ENCODE measurements at regions not wholly inside any gene's neighbourhood (a gene's known extent, or its start where the extent isn't known, plus 50 kb on each side); places are given as distances from the start of the nearest gene placed in this dataset.
"Not testable (repeated sequence)": the region's sequence is repeated elsewhere in the genome, so short reads cannot be mapped to it uniquely, and the experiment has no call there.

DNA sequence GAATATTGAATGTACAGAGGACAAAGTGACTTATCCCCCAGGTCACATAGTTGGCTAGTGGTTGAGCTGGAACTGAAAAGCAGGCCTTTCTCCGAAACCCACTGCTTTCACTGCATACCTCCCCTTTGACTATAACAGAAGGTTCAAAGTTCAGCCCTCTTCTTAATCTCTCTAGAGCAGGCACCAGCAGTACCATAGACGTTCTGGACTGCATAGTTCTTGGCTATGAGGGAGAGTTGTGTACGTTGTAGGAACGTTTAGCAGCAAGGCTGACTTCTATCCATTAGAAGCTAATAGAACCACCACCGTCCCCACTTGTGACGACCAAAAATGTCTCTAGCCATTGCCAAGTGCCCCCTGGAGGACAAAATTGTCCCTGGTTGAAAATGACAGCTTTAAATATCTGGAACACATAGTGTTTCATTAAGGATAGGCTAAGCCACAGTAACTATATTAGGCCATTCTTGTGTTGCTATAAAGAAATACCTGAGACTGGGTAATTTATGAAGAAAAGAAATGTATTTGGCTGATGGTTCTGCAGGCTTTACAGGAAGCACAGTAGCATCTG lies 123.8 kb upstream of the MTHFD1L start:
- no peak for DNase-seq

GRCh38 chr6:150744522-150745260 lies 120.8 kb upstream of the MTHFD1L start:
- no peak for DNase-seq

DNA sequence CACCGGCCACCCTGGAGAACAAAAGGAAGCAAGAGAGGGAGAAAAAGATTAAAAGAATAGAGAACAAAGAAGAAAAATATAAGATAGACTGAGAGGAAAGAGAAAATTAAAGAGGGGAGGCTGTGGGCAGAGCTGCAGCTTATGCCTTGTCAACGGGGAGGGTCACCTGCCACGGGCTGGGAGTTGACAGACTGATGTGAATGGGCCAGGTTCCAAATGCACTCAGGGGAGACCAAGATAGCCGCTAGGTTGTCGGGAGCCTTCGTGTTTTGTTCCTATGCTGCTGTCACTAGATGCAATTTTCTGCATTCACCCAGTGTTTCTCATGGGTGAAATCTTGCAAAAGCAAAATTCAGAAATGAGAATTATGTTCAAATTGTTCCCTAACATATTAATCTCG lies 119.6 kb upstream of the MTHFD1L start:
- DNase-seq, result no peak

- DNase-seq, result no peak
These were observed 118.3 kb upstream of the MTHFD1L start for GRCh38 chr6:150747155-150747554.

- DNase-seq, result no peak
These were observed 116.3 kb upstream of the MTHFD1L start for GRCh38 chr6:150749091-150749670.

GRCh38 chr6:150751296-150751695 lies 114.2 kb upstream of the MTHFD1L start:
- no peak for DNase-seq

- DNase-seq, result no peak
These were observed 113.1 kb upstream of the MTHFD1L start for GRCh38 chr6:150752409-150752808.

- DNase-seq, result no peak
These were observed 112.0 kb upstream of the MTHFD1L start for GRCh38 chr6:150753371-150754064.

DNA sequence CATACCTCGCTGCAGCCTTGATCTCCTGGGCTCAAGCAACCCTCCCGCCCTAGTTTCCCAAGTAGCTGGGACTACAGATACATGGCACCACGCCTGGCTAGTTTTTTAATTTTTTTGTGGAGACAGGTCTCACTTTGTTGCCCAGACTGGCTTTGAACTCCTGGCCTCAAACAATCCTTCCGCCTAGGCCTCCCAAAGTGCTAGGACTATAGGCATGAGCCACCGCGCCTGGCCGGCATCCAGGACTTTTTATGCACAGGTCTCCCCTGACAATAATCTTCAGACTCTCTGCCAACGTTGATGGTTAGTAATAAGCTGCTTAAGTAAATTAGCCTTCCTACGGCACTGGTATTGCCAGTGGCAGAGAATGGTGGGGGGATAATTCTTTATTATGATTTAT lies 110.5 kb upstream of the MTHFD1L start:
- DNase-seq, result no peak

DNA sequence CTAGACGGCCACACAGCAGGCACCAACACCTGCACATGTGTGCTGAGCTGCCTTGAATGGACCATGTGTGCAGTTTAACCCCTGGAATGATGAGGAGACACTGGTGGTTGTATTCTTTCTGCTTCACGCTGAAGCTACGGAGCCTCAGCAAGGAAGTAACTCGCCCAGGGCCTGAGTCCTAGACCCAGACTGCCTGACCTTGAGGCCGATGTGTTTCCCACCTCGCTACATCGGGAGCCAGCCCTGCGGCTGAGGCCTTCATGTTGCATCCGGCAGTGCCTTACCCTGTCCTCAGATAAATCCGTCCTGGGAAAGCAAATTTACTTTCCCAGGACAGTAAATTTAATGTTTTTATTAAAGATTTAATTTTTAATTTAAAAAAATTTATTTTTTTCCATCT lies 110.0 kb upstream of the MTHFD1L start:
- no peak for DNase-seq

GRCh38 chr6:150756173-150756572 lies 109.3 kb upstream of the MTHFD1L start:
- DNase-seq, result no peak

DNA sequence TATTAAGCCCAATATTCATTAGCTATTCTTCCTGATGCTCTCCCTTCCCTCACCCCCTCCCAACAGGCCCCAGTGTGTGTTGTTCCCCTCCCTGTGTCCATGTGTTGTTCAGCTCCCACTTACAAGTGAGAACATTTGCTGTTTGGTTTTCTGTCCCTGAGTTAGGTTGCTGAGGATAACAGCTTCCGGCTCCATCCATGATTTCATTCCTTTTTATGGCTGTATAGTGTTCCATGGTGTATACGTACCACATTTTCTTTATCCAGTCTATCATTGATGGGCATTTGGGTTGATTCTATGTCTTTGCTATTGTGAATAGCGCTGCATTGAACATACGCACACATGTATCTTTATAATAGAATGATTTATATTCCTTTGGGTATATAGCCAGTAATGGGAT lies 107.7 kb upstream of the MTHFD1L start:
- DNase-seq, result not testable (repeated sequence)

GRCh38 chr6:150759483-150759882 lies 106.0 kb upstream of the MTHFD1L start:
- DNase-seq, result no peak

- no peak for DNase-seq
These were observed 103.7 kb upstream of the MTHFD1L start for GRCh38 chr6:150761771-150762170.

DNA sequence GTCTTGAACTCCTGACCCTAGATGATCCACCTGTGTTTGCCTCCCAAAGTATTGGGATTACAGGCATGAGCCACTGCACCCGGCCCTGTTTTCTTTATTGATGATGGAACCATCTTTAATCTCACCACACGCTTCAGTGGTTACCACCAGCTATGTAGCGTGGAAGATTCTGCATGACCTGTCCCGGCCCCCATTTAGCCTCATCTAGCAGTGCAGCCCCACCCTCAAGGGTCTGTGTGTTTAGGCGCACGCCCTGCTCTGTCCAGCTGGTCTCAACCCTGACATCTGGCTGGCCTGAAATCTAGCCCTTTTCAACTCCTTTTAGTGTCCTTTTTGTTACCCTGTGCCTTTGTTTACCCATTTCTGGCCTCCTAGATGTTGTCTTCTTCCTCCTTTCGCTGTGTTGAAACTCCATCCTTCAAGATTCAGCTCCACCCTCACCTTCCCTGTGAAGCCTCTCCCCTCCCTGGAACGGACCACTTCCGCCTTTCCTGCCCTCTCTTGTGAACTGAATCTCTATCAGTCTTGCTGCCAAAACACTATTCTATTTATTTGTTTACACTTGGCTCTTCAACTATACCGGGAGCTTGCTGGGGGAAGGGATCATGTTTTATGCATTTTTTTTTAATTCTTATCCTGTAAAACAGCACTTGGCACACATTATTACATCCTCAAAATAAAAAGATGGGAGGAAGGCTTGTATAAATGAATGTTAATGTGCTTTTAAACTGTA lies 101.0 kb upstream of the MTHFD1L start:
- DNase-seq, result no peak

DNA sequence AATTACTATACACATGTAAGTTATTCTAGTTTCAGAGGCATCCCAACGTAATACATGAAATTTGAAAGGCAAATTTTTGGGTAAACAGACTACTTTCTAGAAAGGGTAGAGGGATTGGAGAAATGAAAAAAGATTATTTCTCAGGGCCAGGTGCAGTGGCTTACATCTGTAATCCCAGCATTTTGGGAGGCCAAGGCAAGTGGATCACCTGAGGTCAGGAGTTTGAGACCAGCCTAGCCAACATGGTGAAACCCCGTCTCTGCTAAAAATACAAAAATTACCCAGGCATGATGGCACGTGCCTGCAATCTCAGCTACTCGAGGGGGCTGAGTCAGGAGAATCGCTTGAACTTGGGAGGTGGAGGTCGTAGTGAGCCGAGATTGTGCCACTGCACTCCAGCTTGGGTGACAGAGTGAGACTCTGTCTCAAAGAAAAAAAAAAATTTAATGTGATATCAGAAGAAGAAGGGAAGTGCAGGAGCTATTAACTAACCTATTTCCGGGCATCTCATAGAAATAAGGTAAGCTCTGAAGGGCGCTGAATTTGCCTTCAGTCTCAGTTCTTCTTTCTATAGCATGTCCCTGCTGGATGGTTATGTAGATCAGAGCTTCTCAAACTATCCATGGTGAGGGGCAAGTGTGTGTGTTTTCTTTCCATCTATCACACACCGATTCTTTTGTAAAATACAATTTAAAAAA lies 100.3 kb upstream of the MTHFD1L start:
- DNase-seq, result no peak

DNA sequence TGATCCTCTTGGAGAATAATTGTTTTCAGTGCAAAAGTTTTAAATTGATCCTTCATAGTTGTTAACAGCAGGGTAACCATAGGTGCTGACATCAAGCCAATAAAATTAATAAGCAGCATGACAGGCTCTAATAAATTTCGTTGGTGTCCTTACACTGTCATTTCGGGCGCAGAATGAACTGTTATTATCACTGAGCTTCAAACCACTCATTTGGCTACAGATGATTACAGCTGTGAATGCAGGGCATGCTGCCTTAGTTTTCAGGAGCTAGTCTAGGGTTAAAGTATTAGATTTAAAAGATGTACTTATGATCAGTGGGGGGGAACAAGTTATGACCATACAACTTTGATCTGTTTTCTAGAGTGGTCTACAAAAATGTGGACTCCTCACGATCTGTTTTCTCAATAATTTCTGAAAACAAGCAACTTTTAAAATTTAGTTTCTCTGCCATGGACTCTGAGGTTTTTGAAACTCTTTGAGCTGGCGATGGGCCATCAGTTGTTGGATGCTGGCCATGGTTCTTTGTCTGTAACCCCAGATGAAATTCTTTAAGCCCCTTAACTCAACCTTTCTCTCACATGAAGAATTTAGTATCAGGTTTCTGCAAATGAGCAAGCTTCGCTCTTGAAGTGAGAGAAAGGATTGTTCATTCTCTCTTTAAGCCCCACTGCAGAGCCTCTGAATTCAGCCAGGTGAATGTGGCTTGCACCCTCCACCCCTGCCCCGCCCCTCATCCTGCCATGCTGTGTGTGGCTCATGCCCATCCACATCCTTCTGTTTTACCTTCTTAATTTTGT lies 99.1 kb upstream of the MTHFD1L start:
- DNase-seq, result no peak

- no peak for DNase-seq
These were observed 98.3 kb upstream of the MTHFD1L start for GRCh38 chr6:150767161-150767560.

DNA sequence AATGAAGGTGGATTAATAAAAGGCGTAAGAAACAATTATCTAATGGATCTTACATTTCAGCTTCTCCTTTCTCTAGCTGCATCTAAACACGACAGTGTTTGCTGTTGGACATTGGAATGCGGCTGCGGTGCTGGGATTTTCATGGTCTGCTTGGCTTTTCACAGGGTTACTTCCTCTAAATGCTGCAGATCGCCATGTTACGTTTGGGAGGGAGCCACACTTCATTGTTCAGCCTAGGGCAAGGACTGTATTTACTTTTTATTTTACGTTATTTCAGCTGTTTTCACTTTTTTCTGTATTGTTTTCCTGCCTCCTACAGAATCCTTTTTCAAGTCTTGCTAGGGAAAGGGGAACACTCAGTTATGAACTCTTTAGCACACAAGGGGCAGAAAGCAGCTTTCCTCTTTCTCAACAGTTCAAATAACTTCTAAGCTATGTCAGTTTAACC lies 97.9 kb upstream of the MTHFD1L start:
- DNase-seq, result no peak

- no peak for DNase-seq
These were observed 94.9 kb upstream of the MTHFD1L start for GRCh38 chr6:150770637-150771036.

DNA sequence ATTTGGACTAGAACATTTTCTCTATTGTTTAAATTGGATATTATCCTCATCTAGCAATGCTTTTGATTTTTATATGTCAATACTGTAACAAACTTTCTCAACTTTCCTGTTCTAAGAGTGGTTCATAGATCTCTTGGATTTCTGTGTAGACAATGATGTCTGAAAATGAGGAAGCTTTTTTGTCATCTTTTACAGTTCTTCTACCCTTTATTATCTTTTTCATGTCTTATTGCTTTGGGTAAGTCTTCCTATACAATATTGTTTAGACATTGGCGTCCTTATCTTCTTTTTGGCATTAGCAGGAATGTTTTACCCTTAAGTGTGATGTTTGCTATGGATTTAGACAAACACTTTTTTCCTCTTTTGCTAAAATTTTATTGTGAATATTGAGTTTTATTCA lies 91.5 kb upstream of the MTHFD1L start:
- no peak for DNase-seq

All from SW 1271 (cell line).